CD4-positive, alpha-beta T cell (primary cell): ENCODE measurements at regions not wholly inside any gene's neighbourhood (a gene's known extent, or its start where the extent isn't known, plus 50 kb on each side); places are given as distances from the start of the nearest gene placed in this dataset.

Source experiments
- ATAC-seq: fragments of 200-7000 bp; cut with Tn5 transposase; one replicate; pipeline ENCODE4 v1.10.0; 2022; ENCODE audit warnings: mild to moderate bottlenecking; ENCODE audit not compliant: poor library complexity
- CTCF ChIA-PET: fragments of 350-600 bp; sonication (Branson Sonifier 250); formaldehyde crosslinking; loops from one replicate; lab custom pipeline; 2021; ENCODE audit warnings: antibody characterized with exemption, inconsistent platforms; lab: Charles Lee
- POLR2A ChIA-PET: fragments of 350-600 bp; sonication (Branson Sonifier 250); formaldehyde crosslinking; loops from one replicate; lab custom pipeline; 2021; ENCODE audit warnings: antibody characterized with exemption, inconsistent platforms; lab: Charles Lee
- DNase-seq, 14 experiments: peaks; one replicate each; pipeline ENCODE4 v3.0.0-alpha.2; 2013 to 2020; ENCODE audit warnings: mixed read lengths in 2 of 14
- H3K27ac ChIP-seq, 2 donors: one replicate each; pipeline versions ENCODE4 v1.5.1 to v1.7.0; 2013; ENCODE audit warnings: low read length in 2 of 2, low read depth in 1 of 2, mild to moderate bottlenecking in 1 of 2
- H3K27me3 ChIP-seq, 2 experiments: 1 replicate in 1 of 2; 2 replicates in 1 of 2; pipeline versions ENCODE4 v1.6.1 to v1.7.0; 2013; ENCODE audit warnings: low read length in 2 of 2, control low read depth in 1 of 2, mild to moderate bottlenecking in 1 of 2, moderate library complexity in 1 of 2; ENCODE audit not compliant: insufficient read depth in 2 of 2, control insufficient read depth in 1 of 2
- H3K36me3 ChIP-seq: one replicate; pipeline ENCODE4 v1.6.1; 2013; ENCODE audit warnings: low read length, control low read depth; ENCODE audit not compliant: insufficient read depth
- H3K4me1 ChIP-seq: one replicate; pipeline ENCODE4 v1.6.1; 2013; ENCODE audit warnings: low read length, control low read depth; ENCODE audit not compliant: insufficient read depth
- H3K4me3 ChIP-seq: one replicate; pipeline ENCODE4 v1.5.1; 2013; ENCODE audit warnings: mild to moderate bottlenecking, low read length, moderate library complexity
- H3K9me3 ChIP-seq, 2 experiments: 1 replicate in 1 of 2; 2 replicates in 1 of 2; pipeline versions ENCODE4 v1.6.1 to v1.7.0; 2013; ENCODE audit warnings: low read length in 2 of 2, mild to moderate bottlenecking in 2 of 2, control low read depth in 1 of 2, moderate library complexity in 1 of 2; ENCODE audit not compliant: control insufficient read depth in 1 of 2, insufficient read depth in 1 of 2
- H3K27ac Mint-ChIP-seq: one replicate; pipeline ENCODE4 v1.8.0; 2020; ENCODE audit warnings: mixed read lengths
- H3K27me3 Mint-ChIP-seq: one replicate; pipeline ENCODE4 v1.8.0; 2021; ENCODE audit warnings: mixed read lengths
- H3K36me3 Mint-ChIP-seq: one replicate; pipeline ENCODE4 v1.8.0; 2021; ENCODE audit warnings: low read depth, mixed read lengths
- H3K4me1 Mint-ChIP-seq: one replicate; pipeline ENCODE4 v1.8.0; 2021; ENCODE audit warnings: low read depth, mixed read lengths
- H3K4me3 Mint-ChIP-seq: one replicate; pipeline ENCODE4 v1.8.0; 2020; ENCODE audit warnings: mild to moderate bottlenecking, mixed read lengths
- H3K9me3 Mint-ChIP-seq: one replicate; pipeline ENCODE4 v1.8.0; 2020; ENCODE audit warnings: mixed read lengths
- intact Hi-C, 2 experiments: fragments of 100-400 bp; cut with DNase I in 1 of 2; cut with micrococcal nuclease in 1 of 2; formaldehyde crosslinking; loops; one replicate each; pipeline versions ENCODE4 v1.15.1 to v1.9.0; 2023 to 2025; cut with DNase I, micrococcal nuclease
- TF ChIP-seq, protein P1 (sequence below): fragments of 200-600 bp; IDR thresholded peaks from one replicate; pipeline ENCODE4 v1.8.0; 2022; ENCODE audit warnings: antibody characterized with exemption, mild to moderate bottlenecking

DNA sequence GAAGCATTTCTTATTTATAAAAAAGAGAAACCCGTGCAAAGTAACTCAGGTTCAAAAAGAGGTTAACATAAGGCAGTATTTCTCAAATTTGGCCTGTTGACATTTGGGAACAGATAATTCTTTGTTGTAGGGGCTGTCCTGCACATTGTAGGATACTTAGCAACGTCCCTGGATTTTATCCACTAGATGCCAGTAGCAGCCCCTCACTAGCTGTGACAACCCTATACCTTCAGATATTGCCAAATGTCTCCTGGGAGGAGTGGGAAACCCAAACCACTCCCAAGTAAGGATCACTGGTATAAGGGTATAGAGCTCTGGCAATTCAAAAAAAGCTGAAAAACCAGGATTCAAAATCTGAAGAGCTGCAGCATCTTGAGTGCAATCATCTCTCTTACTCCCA lies 202.3 kb upstream of the PRKCQ start:
- POLR2A ChIA-PET = no interaction called here

DNA sequence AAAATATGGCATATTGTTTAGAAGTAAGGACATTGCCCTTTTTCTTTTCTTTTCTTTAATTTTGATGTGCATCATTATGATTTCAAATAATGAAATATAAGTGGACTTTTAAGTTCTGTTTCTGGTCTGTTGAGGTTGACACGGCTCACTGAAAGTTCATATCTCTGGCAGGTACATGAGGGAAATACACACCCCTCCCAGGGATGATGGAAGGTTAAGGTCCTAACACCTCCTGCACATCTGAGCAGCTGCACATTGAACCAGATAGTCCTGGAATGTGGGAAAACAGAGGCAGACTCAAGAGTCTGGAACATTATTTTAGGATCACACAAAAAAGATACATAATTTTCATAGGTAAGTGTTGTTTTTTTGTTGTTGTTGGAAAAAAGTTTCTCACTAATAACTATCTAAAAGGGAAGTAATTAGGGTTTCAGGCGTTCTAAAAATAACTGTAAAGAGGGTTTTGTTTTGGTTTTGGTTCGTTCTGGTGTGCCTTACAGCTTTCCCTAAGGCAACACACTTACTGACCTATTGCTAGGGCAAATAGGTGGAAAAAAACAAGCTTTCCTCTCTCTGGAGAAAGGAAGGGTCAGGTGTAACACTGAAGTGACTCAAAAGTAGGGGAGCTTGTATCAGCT lies 201.2 kb upstream of the PRKCQ start:
- ChIA-PET CTCF (no interaction called here), POLR2A (no interaction called here)
- no peaks in the 10 kb centered on the region for H3K4me1 ChIP-seq
- no peaks in the 10 kb centered on the region for H3K4me1 Mint-ChIP-seq
- peaks cover 15 to 16% of the 10 kb centered on the region in 2 experiments for H3K27me3 ChIP-seq
- no peaks in the 10 kb centered on the region for H3K36me3 ChIP-seq
- H3K27me3 Mint-ChIP-seq = peaks cover 51% of the 10 kb centered on the region
- DNase-seq (no peak), ATAC-seq (no peak)
- H3K9me3 ChIP-seq = no peaks in the 10 kb centered on the region
- TF ChIP-seq, protein P1, sequence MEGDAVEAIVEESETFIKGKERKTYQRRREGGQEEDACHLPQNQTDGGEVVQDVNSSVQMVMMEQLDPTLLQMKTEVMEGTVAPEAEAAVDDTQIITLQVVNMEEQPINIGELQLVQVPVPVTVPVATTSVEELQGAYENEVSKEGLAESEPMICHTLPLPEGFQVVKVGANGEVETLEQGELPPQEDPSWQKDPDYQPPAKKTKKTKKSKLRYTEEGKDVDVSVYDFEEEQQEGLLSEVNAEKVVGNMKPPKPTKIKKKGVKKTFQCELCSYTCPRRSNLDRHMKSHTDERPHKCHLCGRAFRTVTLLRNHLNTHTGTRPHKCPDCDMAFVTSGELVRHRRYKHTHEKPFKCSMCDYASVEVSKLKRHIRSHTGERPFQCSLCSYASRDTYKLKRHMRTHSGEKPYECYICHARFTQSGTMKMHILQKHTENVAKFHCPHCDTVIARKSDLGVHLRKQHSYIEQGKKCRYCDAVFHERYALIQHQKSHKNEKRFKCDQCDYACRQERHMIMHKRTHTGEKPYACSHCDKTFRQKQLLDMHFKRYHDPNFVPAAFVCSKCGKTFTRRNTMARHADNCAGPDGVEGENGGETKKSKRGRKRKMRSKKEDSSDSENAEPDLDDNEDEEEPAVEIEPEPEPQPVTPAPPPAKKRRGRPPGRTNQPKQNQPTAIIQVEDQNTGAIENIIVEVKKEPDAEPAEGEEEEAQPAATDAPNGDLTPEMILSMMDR = no peak
- H3K27ac ChIP-seq = no peak overlapping the region
- H3K4me3 Mint-ChIP-seq = no peak overlapping the region
- H3K9me3 Mint-ChIP-seq = no peaks in the 10 kb centered on the region
- no peak overlapping the region for H3K27ac Mint-ChIP-seq
- no peak overlapping the region for H3K4me3 ChIP-seq
- H3K36me3 Mint-ChIP-seq = no peaks in the 10 kb centered on the region
- intact Hi-C loops = no loop called here

More for the DNA sequence above, 202.3 kb upstream of the PRKCQ start:
- H3K9me3 ChIP-seq = no peaks in the 10 kb centered on the region
- CTCF ChIA-PET = no interaction called here
- H3K27me3 ChIP-seq = peaks cover 11 to 12% of the 10 kb centered on the region in 2 experiments
- Mint-ChIP-seq H3K36me3 (no peaks in the 10 kb centered on the region), H3K9me3 (no peaks in the 10 kb centered on the region), H3K4me1 (no peaks in the 10 kb centered on the region), H3K4me3 (no peak overlapping the region), H3K27me3 (peaks cover 45% of the 10 kb centered on the region), H3K27ac (no peak overlapping the region)
- H3K36me3 ChIP-seq = no peaks in the 10 kb centered on the region
- TF ChIP-seq, protein P1 = no peak
- DNase-seq (no peak), ATAC-seq (no peak)
- no peak overlapping the region for H3K4me3 ChIP-seq
- no peak overlapping the region for H3K27ac ChIP-seq
- no peaks in the 10 kb centered on the region for H3K4me1 ChIP-seq
- intact Hi-C loops = no loop called here

DNA sequence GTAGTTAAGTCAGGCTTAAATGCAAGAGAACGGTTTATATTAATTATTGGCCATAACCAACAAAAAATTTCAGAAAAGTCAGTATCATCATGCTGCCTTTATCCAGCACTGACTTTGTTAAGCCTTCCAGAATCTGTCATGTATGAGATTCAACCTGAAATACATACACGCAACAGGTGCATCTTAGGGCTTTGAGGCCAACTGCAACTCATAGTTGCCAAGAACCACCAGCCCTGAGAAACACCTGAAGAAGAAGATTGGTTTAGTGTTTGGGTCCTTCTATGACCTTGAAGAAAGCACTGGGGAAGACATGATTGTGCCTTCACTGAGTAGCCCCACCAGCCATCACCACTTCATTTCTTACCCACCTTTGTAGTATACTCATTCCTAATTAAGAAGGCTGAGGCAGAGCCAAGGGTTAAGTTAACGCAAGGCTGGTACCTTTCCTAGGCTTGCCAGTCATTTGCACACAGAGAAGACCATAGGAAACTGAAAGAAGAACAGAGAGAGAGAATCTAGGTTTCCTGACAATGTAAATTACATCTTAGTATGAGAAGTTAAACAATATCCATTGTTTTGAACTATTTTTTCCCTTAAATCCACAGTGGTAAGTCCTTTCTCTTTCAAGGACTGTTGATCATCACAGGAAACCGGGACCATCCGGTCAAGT lies 200.1 kb upstream of the PRKCQ start:
- TF ChIP-seq, protein P1 = no peak
- peaks cover 19 to 20% of the 10 kb centered on the region in 2 experiments for H3K27me3 ChIP-seq
- POLR2A ChIA-PET = no interaction called here
- DNase-seq (no peak), ATAC-seq (no peak)
- CTCF ChIA-PET = no interaction called here
- no peak overlapping the region for H3K4me3 Mint-ChIP-seq
- H3K36me3 ChIP-seq = no peaks in the 10 kb centered on the region
- no peaks in the 10 kb centered on the region for H3K9me3 ChIP-seq
- peaks cover 60% of the 10 kb centered on the region for H3K27me3 Mint-ChIP-seq
- H3K4me1 ChIP-seq = no peaks in the 10 kb centered on the region
- no peaks in the 10 kb centered on the region for H3K36me3 Mint-ChIP-seq
- H3K9me3 Mint-ChIP-seq = no peaks in the 10 kb centered on the region
- intact Hi-C loops = no loop called here
- H3K27ac ChIP-seq = no peak overlapping the region
- H3K4me3 ChIP-seq = no peak overlapping the region
- no peaks in the 10 kb centered on the region for H3K4me1 Mint-ChIP-seq
- H3K27ac Mint-ChIP-seq = no peak overlapping the region
